GM12864 (cell line): ENCODE measurements at regions not wholly inside any gene's neighbourhood (a gene's known extent, or its start where the extent isn't known, plus 50 kb on each side); places are given as distances from the start of the nearest gene placed in this dataset.

Experiments used
- DNase-seq: peaks from one replicate; pipeline ENCODE4 v3.0.0-alpha.2; 2011; ENCODE audit warnings: low read depth
- H3K4me3 ChIP-seq: 2 replicates; pipeline ENCODE4 v1.5.1; 2011; ENCODE audit warnings: mild to moderate bottlenecking, low read depth, low read length, control low read depth
- CTCF ChIP-seq: IDR thresholded peaks from 2 replicates; pipeline ENCODE4 v1.5.1; 2011; ENCODE audit warnings: low read depth, mild to moderate bottlenecking, moderate library complexity, low read length, control low read depth, inconsistent platforms; ENCODE audit errors: missing control alignments

- no peak for DNase-seq
- no peak for TF ChIP-seq CTCF
- no peak overlapping the region for H3K4me3 ChIP-seq
These were observed 235.7 kb upstream of the CADM1 start for GRCh38 chr11:115739878-115740277.

GRCh38 chr11:115739146-115739545, 234.9 kb upstream of the CADM1 start:
- no peak for DNase-seq
- no peak overlapping the region for H3K4me3 ChIP-seq
- no peak for TF ChIP-seq CTCF

- no peak for TF ChIP-seq CTCF
These were observed 233.7 kb upstream of the CADM1 start for GRCh38 chr11:115737875-115738274.

GRCh38 chr11:115736146-115736545, 231.9 kb upstream of the CADM1 start:
- H3K4me3 ChIP-seq: no peak overlapping the region
- no peak for TF ChIP-seq CTCF
- no peak for DNase-seq

More at GRCh38 chr11:115737875-115738274, 233.7 kb upstream of the CADM1 start:
- DNase-seq: no peak
- no peak overlapping the region for H3K4me3 ChIP-seq

GRCh38 chr11:115724666-115725065, 220.5 kb upstream of the CADM1 start:
- TF ChIP-seq CTCF: no peak
- H3K4me3 ChIP-seq: no peak overlapping the region
- DNase-seq: no peak

GRCh38 chr11:115722711-115723110, 218.5 kb upstream of the CADM1 start:
- no peak for DNase-seq
- no peak overlapping the region for H3K4me3 ChIP-seq
- TF ChIP-seq CTCF: no peak

GRCh38 chr11:115721296-115721995, 217.2 kb upstream of the CADM1 start:
- TF ChIP-seq CTCF: no peak
- no peak overlapping the region for H3K4me3 ChIP-seq
- DNase-seq: no peak
